Liver (tissue), 8 donors: ENCODE measurements at regions not wholly inside any gene's neighbourhood (a gene's known extent, or its start where the extent isn't known, plus 50 kb on each side); places are given as distances from the start of the nearest gene placed in this dataset.

Source experiments
- DNase-seq: peaks from one replicate; pipeline ENCODE4 v3.0.0-alpha.2; 2017; ENCODE audit warnings: low spot score
- H3K27ac ChIP-seq, 2 donors: one replicate each; pipeline ENCODE4 v1.7.0; 2013; ENCODE audit warnings: inconsistent platforms in 2 of 2, low read length in 2 of 2, control low read depth in 1 of 2, low read depth in 1 of 2, mild to moderate bottlenecking in 1 of 2
- H3K27me3 ChIP-seq, 4 donors: one replicate each; pipeline versions ENCODE4 v1.6.1 to v1.7.0; 2013; ENCODE audit warnings: low read length in 3 of 4, inconsistent platforms in 1 of 4, mild to moderate bottlenecking in 1 of 4, moderate library complexity in 1 of 4; ENCODE audit not compliant: control insufficient read depth in 4 of 4, insufficient read depth in 4 of 4
- H3K36me3 ChIP-seq, 4 donors: one replicate each; pipeline versions ENCODE4 v1.6.1 to v1.7.0; 2013; ENCODE audit warnings: low read length in 3 of 4, mild to moderate bottlenecking in 3 of 4, low read depth in 1 of 4, moderate library complexity in 1 of 4; ENCODE audit not compliant: control insufficient read depth in 4 of 4, insufficient read depth in 3 of 4
- H3K4me1 ChIP-seq, 4 donors: one replicate each; pipeline versions ENCODE4 v1.6.1 to v1.7.0; 2013; ENCODE audit warnings: low read length in 3 of 4, mild to moderate bottlenecking in 3 of 4, moderate library complexity in 1 of 4; ENCODE audit not compliant: control insufficient read depth in 4 of 4, insufficient read depth in 4 of 4
- H3K4me3 ChIP-seq, 3 donors: one replicate each; pipeline versions ENCODE4 v1.6.1 to v1.7.0; 2013; ENCODE audit warnings: low read length in 3 of 3, control low read depth in 1 of 3, low read depth in 1 of 3, mild to moderate bottlenecking in 1 of 3
- H3K9ac ChIP-seq, 2 donors: one replicate each; pipeline ENCODE4 v1.7.0; 2013; ENCODE audit warnings: low read length in 2 of 2, mild to moderate bottlenecking in 2 of 2, moderate library complexity in 2 of 2, control low read depth in 1 of 2, low read depth in 1 of 2
- H3K9me3 ChIP-seq, 4 donors: one replicate each; pipeline versions ENCODE4 v1.6.1 to v1.7.0; 2013; ENCODE audit warnings: low read length in 3 of 4; ENCODE audit not compliant: control insufficient read depth in 4 of 4
- EGR1 ChIP-seq, 2 donors: IDR thresholded peaks; 2 replicates each; pipeline ENCODE4 v1.6.1; 2016 to 2018; ENCODE audit warnings: antibody characterized with exemption in 2 of 2, low read depth in 2 of 2
- FOXA1 ChIP-seq: IDR thresholded peaks from 2 replicates; pipeline ENCODE4 v1.6.1; 2016; ENCODE audit warnings: antibody characterized with exemption
- FOXA2 ChIP-seq: IDR thresholded peaks from 2 replicates; pipeline ENCODE4 v1.6.1; 2016; ENCODE audit warnings: antibody characterized with exemption
- HNF4G ChIP-seq: IDR thresholded peaks from 2 replicates; pipeline ENCODE4 v1.6.1; 2016; ENCODE audit warnings: antibody characterized with exemption
- NR2F2 ChIP-seq: IDR thresholded peaks from 2 replicates; pipeline ENCODE4 v1.6.1; 2016; ENCODE audit warnings: antibody characterized with exemption
- RXRA ChIP-seq, 2 donors: IDR thresholded peaks; 2 replicates each; pipeline ENCODE4 v1.6.1; 2017 to 2018; ENCODE audit warnings: antibody characterized with exemption in 2 of 2, mild to moderate bottlenecking in 1 of 2
- TAF1 ChIP-seq: conservative IDR thresholded peaks from 2 replicates; pipeline ENCODE4 v1.6.1; 2016; ENCODE audit warnings: antibody characterized with exemption, mild to moderate bottlenecking
- YY1 ChIP-seq: IDR thresholded peaks from 2 replicates; pipeline ENCODE4 v1.6.1; 2016; ENCODE audit warnings: antibody characterized with exemption, mild to moderate bottlenecking
- ZBTB33 ChIP-seq: IDR thresholded peaks from 2 replicates; pipeline ENCODE4 v1.6.1; 2016; ENCODE audit warnings: antibody characterized with exemption
- WGBS: extraction: QIAGEN DNeasy Blood & Tissue Kit; methylation state at CpG from one replicate; pipeline ENCODE4 v1.1.7; 2013; 5-methylcytosine and 5-hydroxymethylcytosine counted together
- TF ChIP-seq, protein P1 (sequence below): IDR thresholded peaks from 2 replicates; pipeline ENCODE4 v1.6.1; 2016; ENCODE audit warnings: antibody characterized with exemption
- TF ChIP-seq, protein P2 (sequence below): IDR thresholded peaks from 2 replicates; pipeline ENCODE4 v1.6.1; 2016; ENCODE audit warnings: antibody characterized with exemption
- TF ChIP-seq, protein P3 (sequence below): fragments of 150-350 bp; IDR thresholded peaks from 2 replicates; pipeline ENCODE4 v1.5.1; 2017; ENCODE audit warnings: improper control_type of control experiment, low read depth, low read length; ENCODE audit not compliant: missing input control
- TF ChIP-seq, protein P4 (sequence below): IDR thresholded peaks from 2 replicates; pipeline ENCODE4 v1.6.1; 2016; ENCODE audit warnings: antibody characterized with exemption, mild to moderate bottlenecking
- donor health status: healthy.
- donor health status: healthy.
- donor health status: healthy.
- donor health status: healthy.
- donor health status: healthy.

- Histone ChIP-seq H3K9ac (no peak overlapping the region), H3K27ac (no peak overlapping the region), H3K36me3 (no peaks in the 10 kb centered on the region), H3K27me3 (no peaks in the 10 kb centered on the region), H3K4me3 (no peak overlapping the region), H3K4me1 (no peaks in the 10 kb centered on the region), H3K9me3 (peaks cover 4 to 13% (median 8%) of the 10 kb centered on the region in 4 donors)
- no peak for DNase-seq
- WGBS, result 87% methylated on average over 24 of the region's 24 CpGs
- TF ChIP-seq RXRA (IDR thresholded peaks at IDR 0.05), result no peak
- TF ChIP-seq YY1, result no peak
- TF ChIP-seq, protein P1, sequence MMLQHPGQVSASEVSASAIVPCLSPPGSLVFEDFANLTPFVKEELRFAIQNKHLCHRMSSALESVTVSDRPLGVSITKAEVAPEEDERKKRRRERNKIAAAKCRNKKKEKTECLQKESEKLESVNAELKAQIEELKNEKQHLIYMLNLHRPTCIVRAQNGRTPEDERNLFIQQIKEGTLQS, result no peak
- TF ChIP-seq, protein P2, sequence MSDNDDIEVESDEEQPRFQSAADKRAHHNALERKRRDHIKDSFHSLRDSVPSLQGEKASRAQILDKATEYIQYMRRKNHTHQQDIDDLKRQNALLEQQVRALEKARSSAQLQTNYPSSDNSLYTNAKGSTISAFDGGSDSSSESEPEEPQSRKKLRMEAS, result no peak
- TF ChIP-seq FOXA2, result no peak
- no peak for TF ChIP-seq TAF1
- TF ChIP-seq, protein P3, sequence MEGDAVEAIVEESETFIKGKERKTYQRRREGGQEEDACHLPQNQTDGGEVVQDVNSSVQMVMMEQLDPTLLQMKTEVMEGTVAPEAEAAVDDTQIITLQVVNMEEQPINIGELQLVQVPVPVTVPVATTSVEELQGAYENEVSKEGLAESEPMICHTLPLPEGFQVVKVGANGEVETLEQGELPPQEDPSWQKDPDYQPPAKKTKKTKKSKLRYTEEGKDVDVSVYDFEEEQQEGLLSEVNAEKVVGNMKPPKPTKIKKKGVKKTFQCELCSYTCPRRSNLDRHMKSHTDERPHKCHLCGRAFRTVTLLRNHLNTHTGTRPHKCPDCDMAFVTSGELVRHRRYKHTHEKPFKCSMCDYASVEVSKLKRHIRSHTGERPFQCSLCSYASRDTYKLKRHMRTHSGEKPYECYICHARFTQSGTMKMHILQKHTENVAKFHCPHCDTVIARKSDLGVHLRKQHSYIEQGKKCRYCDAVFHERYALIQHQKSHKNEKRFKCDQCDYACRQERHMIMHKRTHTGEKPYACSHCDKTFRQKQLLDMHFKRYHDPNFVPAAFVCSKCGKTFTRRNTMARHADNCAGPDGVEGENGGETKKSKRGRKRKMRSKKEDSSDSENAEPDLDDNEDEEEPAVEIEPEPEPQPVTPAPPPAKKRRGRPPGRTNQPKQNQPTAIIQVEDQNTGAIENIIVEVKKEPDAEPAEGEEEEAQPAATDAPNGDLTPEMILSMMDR, result no peak
- TF ChIP-seq ZBTB33, result no peak
- no peak for TF ChIP-seq EGR1 (IDR thresholded peaks at IDR 0.05; ENCODE audit: low read depth in 2 of 2)
- TF ChIP-seq NR2F2, result no peak
- TF ChIP-seq FOXA1, result no peak
- no peak for TF ChIP-seq HNF4G
Observed at GRCh38 chrX:1072637-1073377, 139.6 kb downstream of the CRLF2 start.

DNA sequence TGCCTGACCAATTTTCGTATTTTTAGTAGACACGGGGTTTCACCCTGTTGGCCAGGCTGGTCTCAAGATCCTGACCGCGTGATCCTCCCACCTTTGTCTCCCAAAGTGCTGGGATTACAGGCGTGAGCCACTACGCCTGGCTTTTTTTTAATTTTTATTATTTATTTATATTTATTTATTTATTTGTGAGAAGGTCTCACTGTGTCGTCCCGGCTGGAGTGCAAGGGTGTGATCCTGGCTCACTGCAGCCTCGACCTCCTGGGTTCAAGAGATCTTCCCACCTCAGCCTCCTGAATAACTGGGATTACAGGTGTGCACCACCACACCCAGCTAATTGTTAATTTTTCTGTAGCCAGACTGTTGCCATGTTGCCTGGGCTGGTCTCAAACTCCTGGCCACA lies 141.1 kb downstream of the CRLF2 start:
- H3K27me3 ChIP-seq, result no peaks in the 10 kb centered on the region
- WGBS, result 90% methylated on average over 9 of the region's 9 CpGs
- H3K4me1 ChIP-seq, result no peaks in the 10 kb centered on the region
- no peak for DNase-seq
- H3K9ac ChIP-seq, result no peak overlapping the region
- peaks cover 4 to 10% (median 7%) of the 10 kb centered on the region in 4 donors for H3K9me3 ChIP-seq
- H3K27ac ChIP-seq, result no peak overlapping the region
- no peaks in the 10 kb centered on the region for H3K36me3 ChIP-seq
- H3K4me3 ChIP-seq, result no peak overlapping the region
- TF ChIP-seq RXRA (IDR thresholded peaks at IDR 0.05), result no peak
- TF ChIP-seq, protein P4, sequence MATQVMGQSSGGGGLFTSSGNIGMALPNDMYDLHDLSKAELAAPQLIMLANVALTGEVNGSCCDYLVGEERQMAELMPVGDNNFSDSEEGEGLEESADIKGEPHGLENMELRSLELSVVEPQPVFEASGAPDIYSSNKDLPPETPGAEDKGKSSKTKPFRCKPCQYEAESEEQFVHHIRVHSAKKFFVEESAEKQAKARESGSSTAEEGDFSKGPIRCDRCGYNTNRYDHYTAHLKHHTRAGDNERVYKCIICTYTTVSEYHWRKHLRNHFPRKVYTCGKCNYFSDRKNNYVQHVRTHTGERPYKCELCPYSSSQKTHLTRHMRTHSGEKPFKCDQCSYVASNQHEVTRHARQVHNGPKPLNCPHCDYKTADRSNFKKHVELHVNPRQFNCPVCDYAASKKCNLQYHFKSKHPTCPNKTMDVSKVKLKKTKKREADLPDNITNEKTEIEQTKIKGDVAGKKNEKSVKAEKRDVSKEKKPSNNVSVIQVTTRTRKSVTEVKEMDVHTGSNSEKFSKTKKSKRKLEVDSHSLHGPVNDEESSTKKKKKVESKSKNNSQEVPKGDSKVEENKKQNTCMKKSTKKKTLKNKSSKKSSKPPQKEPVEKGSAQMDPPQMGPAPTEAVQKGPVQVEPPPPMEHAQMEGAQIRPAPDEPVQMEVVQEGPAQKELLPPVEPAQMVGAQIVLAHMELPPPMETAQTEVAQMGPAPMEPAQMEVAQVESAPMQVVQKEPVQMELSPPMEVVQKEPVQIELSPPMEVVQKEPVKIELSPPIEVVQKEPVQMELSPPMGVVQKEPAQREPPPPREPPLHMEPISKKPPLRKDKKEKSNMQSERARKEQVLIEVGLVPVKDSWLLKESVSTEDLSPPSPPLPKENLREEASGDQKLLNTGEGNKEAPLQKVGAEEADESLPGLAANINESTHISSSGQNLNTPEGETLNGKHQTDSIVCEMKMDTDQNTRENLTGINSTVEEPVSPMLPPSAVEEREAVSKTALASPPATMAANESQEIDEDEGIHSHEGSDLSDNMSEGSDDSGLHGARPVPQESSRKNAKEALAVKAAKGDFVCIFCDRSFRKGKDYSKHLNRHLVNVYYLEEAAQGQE, result no peak
- no peak for TF ChIP-seq HNF4G
